IMR-90 (cell line): ENCODE measurements at regions not wholly inside any gene's neighbourhood (a gene's known extent, or its start where the extent isn't known, plus 50 kb on each side); places are given as distances from the start of the nearest gene placed in this dataset.

Source experiments
- ATAC-seq: fragments of 200-7000 bp; cut with Tn5 transposase; 2 replicates; pipeline ENCODE4 v1.9.1; 2020; ENCODE audit warnings: low read depth, mild to moderate bottlenecking, moderate library complexity
- BruUV-seq: library from RNA; stranded (reverse); fragments of 400-500 nt; replicated peaks from 2 replicates; lab custom pipeline; 2021; lab: Mats Ljungman, UMichigan
- CTCF ChIA-PET: fragments of 300-600 bp; formaldehyde crosslinking; extraction: SDS; loops from one replicate; lab custom pipeline; 2021; ENCODE audit warnings: antibody characterized with exemption; lab: Yijun Ruan, JAX
- POLR2A ChIA-PET: fragments of 300-600 bp; sonication (Branson Sonifier 250); formaldehyde crosslinking; loops from one replicate; lab custom pipeline; 2022; ENCODE audit warnings: antibody characterized with exemption; ENCODE audit not compliant: unreplicated experiment; lab: Charles Lee
- DNase-seq: peaks from one replicate; pipeline ENCODE4 v3.0.0; 2013
- H2AFZ ChIP-seq: replicated peaks from 2 replicates; pipeline ENCODE3; 2013; ENCODE audit warnings: low read length, mild to moderate bottlenecking; ENCODE audit not compliant: poor library complexity
- H2AK5ac ChIP-seq: 2 replicates; pipeline ENCODE4 v1.6.1; 2013; ENCODE audit warnings: low read depth, low read length, inconsistent platforms
- H2AK9ac ChIP-seq: replicated peaks from 2 replicates; pipeline ENCODE3; 2013; ENCODE audit warnings: mild to moderate bottlenecking, low read depth, low read length, moderate library complexity; ENCODE audit not compliant: poor library complexity
- H2BK120ac ChIP-seq: 2 replicates; pipeline ENCODE4 v1.6.1; 2013; ENCODE audit warnings: low read depth, low read length, inconsistent platforms
- H2BK15ac ChIP-seq: 3 replicates; pipeline ENCODE4 v1.6.1; 2013; ENCODE audit warnings: low read depth, low read length, inconsistent platforms
- H2BK20ac ChIP-seq: 2 replicates; pipeline ENCODE4 v1.6.1; 2013; ENCODE audit warnings: low read depth, mild to moderate bottlenecking, inconsistent platforms, low read length, moderate library complexity
- H2BK5ac ChIP-seq: 2 replicates; pipeline ENCODE4 v1.6.1; 2013; ENCODE audit warnings: mild to moderate bottlenecking, low read depth, low read length, inconsistent platforms; ENCODE audit not compliant: poor library complexity, severe bottlenecking
- H3K14ac ChIP-seq: replicated peaks from 2 replicates; pipeline ENCODE4 v1.6.1; 2013; ENCODE audit warnings: low read depth, low read length, inconsistent platforms
- H3K18ac ChIP-seq: 2 replicates; pipeline ENCODE4 v1.6.1; 2013; ENCODE audit warnings: low read depth, low read length, control low read depth
- H3K23ac ChIP-seq: 2 replicates; pipeline ENCODE4 v1.6.1; 2013; ENCODE audit warnings: low read depth, low read length, inconsistent platforms
- H3K27ac ChIP-seq: 2 replicates; pipeline ENCODE4 v1.5.1; 2013; ENCODE audit warnings: mild to moderate bottlenecking, control low read depth, low read length; ENCODE audit not compliant: insufficient read depth
- H3K27me3 ChIP-seq: 2 replicates; pipeline ENCODE4 v1.6.1; 2013; ENCODE audit warnings: low read length; ENCODE audit not compliant: control insufficient read depth, insufficient read depth
- H3K36me3 ChIP-seq: 2 replicates; pipeline ENCODE4 v1.6.1; 2013; ENCODE audit warnings: low read length, mixed read lengths; ENCODE audit not compliant: control insufficient read depth, insufficient read depth
- H3K4ac ChIP-seq: 2 replicates; pipeline ENCODE4 v1.6.1; 2013; ENCODE audit warnings: low read depth, low read length, inconsistent platforms
- H3K4me1 ChIP-seq: 2 replicates; pipeline ENCODE4 v1.6.1; 2013; ENCODE audit warnings: low read length, mixed read lengths; ENCODE audit not compliant: control insufficient read depth, insufficient read depth
- H3K4me2 ChIP-seq: 2 replicates; pipeline ENCODE4 v1.6.1; 2013; ENCODE audit warnings: low read depth, mild to moderate bottlenecking, control low read depth, low read length, moderate library complexity
- H3K4me3 ChIP-seq: 2 replicates; pipeline ENCODE4 v1.5.1; 2013; ENCODE audit warnings: low read depth, mild to moderate bottlenecking, control low read depth, low read length, moderate library complexity; ENCODE audit not compliant: insufficient read depth
- H3K56ac ChIP-seq: 2 replicates; pipeline ENCODE4 v1.6.1; 2013; ENCODE audit warnings: low read length, inconsistent platforms; ENCODE audit not compliant: insufficient read depth; ENCODE audit errors: extremely low read depth
- H3K79me1 ChIP-seq, 2 experiments: 2 replicates each; pipeline ENCODE4 v1.6.1; 2013; ENCODE audit warnings: low read length in 2 of 2, inconsistent platforms in 1 of 2, low read depth in 1 of 2
- H3K9ac ChIP-seq: 2 replicates; pipeline ENCODE4 v1.6.1; 2013; ENCODE audit warnings: low read depth, low read length, control low read depth
- H3K9me1 ChIP-seq: 2 replicates; pipeline ENCODE4 v1.6.1; 2013; ENCODE audit warnings: low read length, inconsistent platforms; ENCODE audit not compliant: insufficient read depth
- H3K9me3 ChIP-seq: 2 replicates; pipeline ENCODE4 v1.6.1; 2013; ENCODE audit warnings: low read length; ENCODE audit not compliant: control insufficient read depth, insufficient read depth
- H4K20me1 ChIP-seq: 2 replicates; pipeline ENCODE4 v1.6.1; 2013; ENCODE audit warnings: low read length, inconsistent platforms; ENCODE audit not compliant: insufficient read depth
- H4K5ac ChIP-seq: 2 replicates; pipeline ENCODE4 v1.6.1; 2013; ENCODE audit warnings: mild to moderate bottlenecking, low read depth, low read length, control low read depth
- H4K8ac ChIP-seq, 2 experiments: 2 replicates each; pipeline ENCODE4 v1.6.1; 2013; ENCODE audit warnings: low read depth in 2 of 2, low read length in 2 of 2, control low read depth in 1 of 2, inconsistent platforms in 1 of 2
- H4K91ac ChIP-seq: 2 replicates; pipeline ENCODE4 v1.6.1; 2013; ENCODE audit warnings: low read depth, low read length, inconsistent platforms; ENCODE audit not compliant: insufficient read depth
- BHLHE40 ChIP-seq: fragments of 150-350 bp; IDR thresholded peaks from 2 replicates; pipeline ENCODE4 v1.6.1; 2016; ENCODE audit warnings: mild to moderate bottlenecking, low read depth, low read length
- CEBPB ChIP-seq: IDR thresholded peaks from 2 replicates; pipeline ENCODE4 v1.6.1; 2012; ENCODE audit warnings: low read depth, low read length, improper control_type of control experiment
- ELK1 ChIP-seq: fragments of 150-350 bp; IDR thresholded peaks from 2 replicates; pipeline ENCODE4 v1.6.1; 2016; ENCODE audit warnings: low read depth, mild to moderate bottlenecking, low read length, moderate library complexity, borderline replicate concordance
- RCOR1 ChIP-seq: IDR thresholded peaks from 2 replicates; pipeline ENCODE4 v1.6.1; 2012; ENCODE audit warnings: mild to moderate bottlenecking, low read length, improper control_type of control experiment; ENCODE audit not compliant: insufficient replicate concordance
- dilution Hi-C: fragments of 300-500 bp; cut with HindIII; formaldehyde crosslinking; loops from one replicate; pipeline ENCODE4 v1.14.3; 2018; ENCODE audit warnings: low sequenced_read_pairs; ENCODE audit not compliant: unreplicated experiment
- in situ Hi-C: fragments of 300-500 bp; cut with MboI; formaldehyde crosslinking; loops from 3 replicates; pipeline ENCODE4 v1.14.3; 2019; ENCODE audit warnings: low sequenced_read_pairs, inconsistent platforms, mixed read lengths
- intact Hi-C: fragments of 100-400 bp; cut with micrococcal nuclease; formaldehyde crosslinking; loops from 2 replicates; pipeline ENCODE4 v1.10.0; 2022

- in situ Hi-C loops (no loop called here), intact Hi-C loops (no loop called here), dilution Hi-C loops (no loop called here)
- H3K9me1 ChIP-seq, result no peaks in the 10 kb centered on the region
- no peak overlapping the region for H2AFZ ChIP-seq
- H2AK9ac ChIP-seq, result no peak overlapping the region
- no peak overlapping the region for H3K4ac ChIP-seq
- no peak overlapping the region for H3K23ac ChIP-seq
- no peak overlapping the region for H4K8ac ChIP-seq
- no peak overlapping the region for H3K18ac ChIP-seq
- peaks cover 9% of the 10 kb centered on the region for H3K9me3 ChIP-seq
- no peaks in the 10 kb centered on the region for H3K79me1 ChIP-seq
- no peak overlapping the region for H2BK5ac ChIP-seq
- H3K4me2 ChIP-seq, result no peak overlapping the region
- no peak overlapping the region for H2BK15ac ChIP-seq
- POLR2A ChIA-PET, result no interaction called here
- no peak overlapping the region for H2AK5ac ChIP-seq
- no peak overlapping the region for H4K91ac ChIP-seq
- H3K4me3 ChIP-seq, result no peak overlapping the region
- DNase-seq, result no peak
- no peak overlapping the region for H3K27ac ChIP-seq
- no peak overlapping the region for H4K5ac ChIP-seq
- H3K56ac ChIP-seq, result no peak overlapping the region
- no peak overlapping the region for H2BK20ac ChIP-seq
- no peaks in the 10 kb centered on the region for H4K20me1 ChIP-seq
- H3K14ac ChIP-seq, result no peak overlapping the region
- no peaks in the 10 kb centered on the region for H3K4me1 ChIP-seq
- H3K27me3 ChIP-seq, result no peaks in the 10 kb centered on the region
- ATAC-seq, result no peak
- CTCF ChIA-PET, result no interaction called here
- no peak overlapping the region for H2BK120ac ChIP-seq
- TF ChIP-seq ELK1 (no peak), CEBPB (peak; percentile 44), RCOR1 (no peak), BHLHE40 (no peak)
- no TSS peak for BruUV-seq
- H3K9ac ChIP-seq, result no peak overlapping the region
- H3K36me3 ChIP-seq, result no peaks in the 10 kb centered on the region
Measured at GRCh38 chr6:104207635-104208034, 652.1 kb downstream of the HACE1 start.
